Coronary artery (tissue), 2 donors: ENCODE measurements at regions not wholly inside any gene's neighbourhood (a gene's known extent, or its start where the extent isn't known, plus 50 kb on each side); places are given as distances from the start of the nearest gene placed in this dataset.
A peak's percentile ranks its signal among the peaks of the same experiment; 100 is the strongest.

Experiments used
- DNase-seq: peaks from one replicate; pipeline ENCODE4 v3.0.0-alpha.2; 2017; ENCODE audit warnings: low spot score
- H3K27ac ChIP-seq, 2 donors: fragments of 200-600 bp; sonication (generic); one replicate each; pipeline ENCODE4 v1.5.1; 2016 to 2019
- H3K4me3 ChIP-seq: fragments of 200-600 bp; sonication (generic); 2 replicates; pipeline ENCODE4 v1.5.1; 2016; ENCODE audit warnings: mild to moderate bottlenecking, moderate library complexity
- CTCF ChIP-seq: fragments of 200-600 bp; sonication (generic); IDR thresholded peaks from one replicate; pipeline ENCODE4 v1.5.1; 2019; ENCODE audit warnings: antibody characterized with exemption

DNA sequence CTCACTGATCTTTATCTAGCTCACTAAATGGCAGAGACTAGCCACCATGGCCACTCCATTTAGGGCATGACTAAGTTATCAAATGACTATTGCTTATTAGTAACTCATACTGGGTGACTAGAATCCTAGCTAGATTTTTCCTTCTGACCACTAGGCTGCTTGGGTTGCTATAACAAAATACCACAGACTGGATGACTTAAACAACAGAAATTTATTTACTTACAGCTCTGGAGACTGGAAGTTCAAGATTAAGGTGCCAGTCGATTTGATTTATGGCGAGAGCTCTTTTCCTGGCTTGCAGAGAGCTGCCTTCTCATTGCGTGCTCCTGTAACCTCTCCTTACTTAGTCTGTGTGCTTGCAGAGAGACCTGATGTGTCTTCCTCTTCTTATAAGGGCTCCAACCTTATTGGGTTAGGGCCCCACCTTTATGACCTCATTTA lies 55.0 kb upstream of the APC start:
- TF ChIP-seq CTCF: no peak
- Histone ChIP-seq H3K4me3 (no peak overlapping the region), H3K27ac (no peak overlapping the region)
- DNase-seq: no peak

GRCh38 chr5:112684121-112684520 lies 53.6 kb upstream of the APC start:
- Histone ChIP-seq H3K27ac (peak overlapping the region in 1 of 2 donors; percentile 82), H3K4me3 (no peak overlapping the region)
- DNase-seq: no peak
- TF ChIP-seq CTCF: no peak

DNA sequence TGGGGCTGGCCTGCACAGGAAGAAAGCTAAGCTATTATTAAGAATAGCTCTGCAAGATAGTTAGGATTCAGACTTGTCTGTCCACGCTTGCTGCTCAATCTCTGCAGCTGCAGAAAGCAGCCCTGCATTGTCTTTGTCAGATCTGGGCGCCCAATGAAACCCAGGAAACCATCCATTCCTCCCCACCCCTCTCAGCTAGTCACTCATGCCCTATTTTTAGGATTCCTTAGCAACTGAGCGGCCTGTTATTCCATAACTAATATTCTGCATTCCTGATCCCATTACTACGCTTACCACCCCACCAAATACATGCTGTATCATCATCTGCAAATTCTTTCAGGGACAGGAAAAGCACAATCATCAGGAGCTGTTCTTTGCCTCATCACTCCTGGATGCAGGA lies 52.9 kb upstream of the APC start:
- no peak for TF ChIP-seq CTCF
- no peak for DNase-seq
- H3K27ac ChIP-seq: peak overlapping the region; percentile 69 to 82
- H3K4me3 ChIP-seq: no peak overlapping the region

GRCh38 chr5:112685386-112685785 lies 52.3 kb upstream of the APC start:
- H3K27ac ChIP-seq: peak overlapping the region; percentile 69 to 82
- TF ChIP-seq CTCF: no peak
- no peak for DNase-seq
- H3K4me3 ChIP-seq: no peak overlapping the region

- Histone ChIP-seq H3K27ac (peak overlapping the region; percentile 69 to 82), H3K4me3 (no peak overlapping the region)
- TF ChIP-seq CTCF: no peak
- DNase-seq: no peak
Measured at GRCh38 chr5:112685931-112686330, 51.8 kb upstream of the APC start.

DNA sequence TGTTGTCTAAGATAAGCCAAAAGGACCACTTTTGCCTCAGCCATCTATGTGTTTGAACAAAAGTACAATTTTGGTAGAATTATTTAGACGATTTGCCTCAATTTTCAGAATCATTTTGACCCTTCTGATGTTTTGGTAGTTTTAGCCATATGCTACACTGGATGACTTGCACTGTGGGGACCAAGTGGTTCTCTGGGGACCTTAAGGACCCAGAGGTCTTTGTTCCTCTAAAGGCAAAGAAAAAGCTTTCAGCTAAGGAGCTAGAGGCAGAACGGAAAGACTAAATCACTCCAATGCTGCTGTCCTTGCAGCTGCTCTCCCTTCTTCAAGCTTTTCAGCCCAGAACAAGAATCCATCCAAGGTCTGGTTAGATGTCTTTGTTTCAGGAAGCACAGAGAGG lies 51.0 kb upstream of the APC start:
- H3K27ac ChIP-seq: peak overlapping the region in 1 of 2 donors; percentile 28
- H3K4me3 ChIP-seq: no peak overlapping the region
- DNase-seq: no peak
- no peak for TF ChIP-seq CTCF

DNA sequence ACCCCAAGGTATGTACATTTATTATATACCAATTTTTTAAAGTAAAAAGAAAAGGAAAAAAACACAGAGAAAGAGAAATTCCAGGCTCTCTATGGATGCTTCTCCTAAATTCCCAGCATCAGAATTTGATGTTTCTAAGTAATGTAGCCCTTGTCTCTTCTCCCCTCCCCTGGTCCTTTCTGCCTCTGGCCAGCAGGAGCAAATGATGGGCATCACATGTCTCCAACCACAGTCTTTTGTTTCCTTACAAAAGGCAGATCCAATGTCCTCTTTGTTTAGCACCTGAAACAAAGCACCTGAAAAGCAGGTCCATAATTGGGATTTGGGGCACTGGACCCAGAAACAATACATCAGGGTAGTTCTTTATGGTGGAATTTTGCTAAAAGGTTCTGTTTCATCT lies 50.4 kb upstream of the APC start:
- no peak overlapping the region for H3K27ac ChIP-seq
- DNase-seq: no peak
- no peak for TF ChIP-seq CTCF
- no peak overlapping the region for H3K4me3 ChIP-seq
